ENCODE measurements at regions not wholly inside any gene's neighbourhood (a gene's known extent, or its start where the extent isn't known, plus 50 kb on each side); places are given as distances from the start of the nearest gene placed in this dataset.
A peak's percentile ranks its signal among the peaks of the same experiment; 100 is the strongest.

GRCh38 chr16:80862160-80862705, 57.8 kb upstream of the CDYL2 start:
- no peaks in the 10 kb centered on the region for H3K36me3 Mint-ChIP-seq (ENCODE audit: insufficient read depth)
- no peak for DNase-seq (ENCODE audit: low spot score, unreplicated experiment)
- H3K4me1 Mint-ChIP-seq (ENCODE audit: low read depth) = no peaks in the 10 kb centered on the region
- H3K27me3 Mint-ChIP-seq = peaks cover 4% of the 10 kb centered on the region
- peak overlapping the region; percentile 25 for H3K27ac Mint-ChIP-seq
- H3K4me3 Mint-ChIP-seq (ENCODE audit: low read depth) = no peak overlapping the region
- TF ChIP-seq CTCF (IDR thresholded peaks at IDR 0.05; ENCODE audit: unreplicated experiment) = no peak
- peaks cover 7% of the 10 kb centered on the region for H3K9me3 Mint-ChIP-seq (ENCODE audit: low read depth)

All from progenitor cell of endocrine pancreas (in vitro differentiated cells).